KMS-11 (cell line): ENCODE measurements at regions not wholly inside any gene's neighbourhood (a gene's known extent, or its start where the extent isn't known, plus 50 kb on each side); places are given as distances from the start of the nearest gene placed in this dataset.

Experiments
- H2AFZ ChIP-seq: fragments of 200-600 bp; sonication (generic); 2 replicates; pipeline ENCODE4 v1.6.1; 2016; ENCODE audit warnings: antibody characterized with exemption, mixed run types, low read depth
- H3K27ac ChIP-seq: fragments of 200-600 bp; sonication (generic); 2 replicates; pipeline ENCODE4 v1.6.1; 2016; ENCODE audit warnings: mild to moderate bottlenecking, mixed run types
- H3K27me3 ChIP-seq: fragments of 200-600 bp; sonication (generic); 2 replicates; pipeline ENCODE4 v1.6.1; 2017; ENCODE audit warnings: mild to moderate bottlenecking, low read depth, mixed run types, moderate library complexity; ENCODE audit not compliant: insufficient read depth
- H3K36me3 ChIP-seq: fragments of 200-600 bp; sonication (generic); 2 replicates; pipeline ENCODE4 v1.6.1; 2017; ENCODE audit warnings: mild to moderate bottlenecking, mixed run types; ENCODE audit not compliant: insufficient read depth
- H3K4me1 ChIP-seq: fragments of 200-600 bp; sonication (generic); 2 replicates; pipeline ENCODE4 v1.6.1; 2016; ENCODE audit warnings: mild to moderate bottlenecking, low read depth, mixed run types; ENCODE audit not compliant: poor library complexity, severe bottlenecking
- H3K4me2 ChIP-seq: fragments of 200-600 bp; sonication (generic); 2 replicates; pipeline ENCODE4 v1.7.0; 2016; ENCODE audit warnings: mild to moderate bottlenecking, mixed run types
- H3K4me3 ChIP-seq: fragments of 200-600 bp; sonication (generic); IDR thresholded peaks from 2 replicates; pipeline ENCODE4 v1.6.1; 2017; ENCODE audit warnings: low read depth, low read length, mixed read lengths; ENCODE audit not compliant: insufficient read depth
- H3K79me2 ChIP-seq: fragments of 200-600 bp; sonication (generic); 2 replicates; pipeline ENCODE4 v1.6.1; 2016; ENCODE audit warnings: low read depth, mixed run types; ENCODE audit not compliant: insufficient read depth
- H3K9ac ChIP-seq: fragments of 200-600 bp; sonication (generic); 2 replicates; pipeline ENCODE4 v1.6.1; 2016; ENCODE audit warnings: mild to moderate bottlenecking, mixed run types
- H4K20me1 ChIP-seq: fragments of 200-600 bp; sonication (generic); 2 replicates; pipeline ENCODE4 v1.6.1; 2016; ENCODE audit warnings: mild to moderate bottlenecking, mixed run types; ENCODE audit not compliant: insufficient read depth
- TF ChIP-seq, protein P1 (sequence below): fragments of 200-600 bp; sonication (generic); conservative IDR thresholded peaks from 2 replicates; pipeline ENCODE4 v1.6.1; 2017; ENCODE audit warnings: low read depth, mild to moderate bottlenecking, antibody characterized with exemption, low read length, moderate library complexity, mixed read lengths

- H3K27me3 ChIP-seq, result no peaks in the 10 kb centered on the region
- no peaks in the 10 kb centered on the region for H4K20me1 ChIP-seq
Observed at GRCh38 chr16:73885319-73885718, 411.3 kb upstream of the PSMD7 start.

GRCh38 chr16:73883841-73884240 is 412.8 kb upstream of the PSMD7 start:
- Histone ChIP-seq H3K27me3 (no peaks in the 10 kb centered on the region), H3K79me2 (no peaks in the 10 kb centered on the region), H2AFZ (no peak overlapping the region), H3K4me3 (no peak overlapping the region), H3K27ac (no peak overlapping the region), H3K9ac (no peak overlapping the region), H4K20me1 (no peaks in the 10 kb centered on the region), H3K4me2 (no peak overlapping the region), H3K36me3 (no peaks in the 10 kb centered on the region), H3K4me1 (no peaks in the 10 kb centered on the region)
- TF ChIP-seq, protein P1, sequence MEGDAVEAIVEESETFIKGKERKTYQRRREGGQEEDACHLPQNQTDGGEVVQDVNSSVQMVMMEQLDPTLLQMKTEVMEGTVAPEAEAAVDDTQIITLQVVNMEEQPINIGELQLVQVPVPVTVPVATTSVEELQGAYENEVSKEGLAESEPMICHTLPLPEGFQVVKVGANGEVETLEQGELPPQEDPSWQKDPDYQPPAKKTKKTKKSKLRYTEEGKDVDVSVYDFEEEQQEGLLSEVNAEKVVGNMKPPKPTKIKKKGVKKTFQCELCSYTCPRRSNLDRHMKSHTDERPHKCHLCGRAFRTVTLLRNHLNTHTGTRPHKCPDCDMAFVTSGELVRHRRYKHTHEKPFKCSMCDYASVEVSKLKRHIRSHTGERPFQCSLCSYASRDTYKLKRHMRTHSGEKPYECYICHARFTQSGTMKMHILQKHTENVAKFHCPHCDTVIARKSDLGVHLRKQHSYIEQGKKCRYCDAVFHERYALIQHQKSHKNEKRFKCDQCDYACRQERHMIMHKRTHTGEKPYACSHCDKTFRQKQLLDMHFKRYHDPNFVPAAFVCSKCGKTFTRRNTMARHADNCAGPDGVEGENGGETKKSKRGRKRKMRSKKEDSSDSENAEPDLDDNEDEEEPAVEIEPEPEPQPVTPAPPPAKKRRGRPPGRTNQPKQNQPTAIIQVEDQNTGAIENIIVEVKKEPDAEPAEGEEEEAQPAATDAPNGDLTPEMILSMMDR, result no peak

More at GRCh38 chr16:73885319-73885718, 411.3 kb upstream of the PSMD7 start:
- Histone ChIP-seq H2AFZ (no peak overlapping the region), H3K27ac (no peak overlapping the region), H3K4me2 (no peak overlapping the region), H3K36me3 (no peaks in the 10 kb centered on the region), H3K4me1 (no peaks in the 10 kb centered on the region), H3K79me2 (no peaks in the 10 kb centered on the region), H3K9ac (no peak overlapping the region), H3K4me3 (no peak overlapping the region)
- TF ChIP-seq, protein P1, result no peak

DNA sequence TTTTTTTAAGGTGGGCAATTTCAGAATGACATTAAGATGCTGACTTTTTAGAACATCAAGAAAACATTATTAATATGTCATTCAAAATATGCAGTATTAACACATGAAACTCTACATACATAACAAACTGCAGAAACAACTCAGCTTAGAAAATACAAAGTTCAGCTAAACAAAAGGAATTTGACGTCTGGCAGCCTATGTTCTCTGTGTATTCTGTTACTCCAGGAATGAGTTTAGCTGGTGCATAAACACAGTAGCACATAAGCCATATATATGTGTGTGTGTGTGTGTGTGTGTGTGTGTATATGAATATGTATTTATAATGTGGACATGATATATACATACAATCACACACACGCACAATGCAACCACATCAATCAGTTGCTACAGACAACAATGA is 413.5 kb upstream of the PSMD7 start:
- no peaks in the 10 kb centered on the region for H3K27me3 ChIP-seq
- H3K27ac ChIP-seq, result no peak overlapping the region
- TF ChIP-seq, protein P1, result no peak
- H2AFZ ChIP-seq, result no peak overlapping the region
- H3K79me2 ChIP-seq, result no peaks in the 10 kb centered on the region
- H4K20me1 ChIP-seq, result no peaks in the 10 kb centered on the region
- no peaks in the 10 kb centered on the region for H3K36me3 ChIP-seq
- H3K4me2 ChIP-seq, result no peak overlapping the region
- H3K9ac ChIP-seq, result no peak overlapping the region
- no peaks in the 10 kb centered on the region for H3K4me1 ChIP-seq
- no peak overlapping the region for H3K4me3 ChIP-seq

DNA sequence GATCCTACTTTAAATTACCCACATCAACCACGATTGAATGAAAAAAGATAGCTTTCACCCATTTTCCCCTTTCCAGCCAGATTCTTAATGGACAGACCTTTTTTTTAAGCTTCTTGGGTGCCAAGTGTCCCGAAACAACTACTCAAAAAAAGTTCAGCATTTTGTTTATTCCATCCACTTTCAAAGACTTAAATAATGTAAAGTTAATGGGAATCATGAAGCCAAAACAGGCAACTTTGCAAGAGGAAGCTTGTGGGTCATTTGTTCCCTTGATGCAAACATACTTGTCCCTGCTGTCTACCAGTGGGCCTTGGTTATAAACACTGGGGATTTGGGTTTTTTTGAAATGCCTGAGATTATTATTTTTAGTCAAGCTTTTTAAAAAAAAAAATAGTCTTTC is 414.0 kb upstream of the PSMD7 start:
- H3K4me3 ChIP-seq, result no peak overlapping the region
- H2AFZ ChIP-seq, result no peak overlapping the region
- no peaks in the 10 kb centered on the region for H3K36me3 ChIP-seq
- TF ChIP-seq, protein P1, result no peak
- no peak overlapping the region for H3K27ac ChIP-seq
- no peak overlapping the region for H3K4me2 ChIP-seq
- H3K9ac ChIP-seq, result no peak overlapping the region
- H3K27me3 ChIP-seq, result no peaks in the 10 kb centered on the region
- no peaks in the 10 kb centered on the region for H3K79me2 ChIP-seq
- H3K4me1 ChIP-seq, result no peaks in the 10 kb centered on the region
- no peaks in the 10 kb centered on the region for H4K20me1 ChIP-seq

- no peaks in the 10 kb centered on the region for H3K79me2 ChIP-seq
- no peaks in the 10 kb centered on the region for H3K36me3 ChIP-seq
- H3K27me3 ChIP-seq, result no peaks in the 10 kb centered on the region
- TF ChIP-seq, protein P1, result no peak
- H4K20me1 ChIP-seq, result no peaks in the 10 kb centered on the region
- no peak overlapping the region for H3K27ac ChIP-seq
- no peaks in the 10 kb centered on the region for H3K4me1 ChIP-seq
- H3K4me3 ChIP-seq, result no peak overlapping the region
- H2AFZ ChIP-seq, result no peak overlapping the region
- H3K4me2 ChIP-seq, result no peak overlapping the region
- no peak overlapping the region for H3K9ac ChIP-seq
Observed at GRCh38 chr16:73882033-73882432, 414.6 kb upstream of the PSMD7 start.
